HG03571 (cell line): ENCODE measurements at regions not wholly inside any gene's neighbourhood (a gene's known extent, or its start where the extent isn't known, plus 50 kb on each side); places are given as distances from the start of the nearest gene placed in this dataset.
"Not testable (repeated sequence)": the region's sequence is repeated elsewhere in the genome, so short reads cannot be mapped to it uniquely, and the experiment has no call there.

Source experiments
- ATAC-seq: cut with Tn5 transposase; IDR thresholded peaks from one replicate; pipeline ENCODE4 v1.9.1; 2021; ENCODE audit not compliant: unreplicated experiment

DNA sequence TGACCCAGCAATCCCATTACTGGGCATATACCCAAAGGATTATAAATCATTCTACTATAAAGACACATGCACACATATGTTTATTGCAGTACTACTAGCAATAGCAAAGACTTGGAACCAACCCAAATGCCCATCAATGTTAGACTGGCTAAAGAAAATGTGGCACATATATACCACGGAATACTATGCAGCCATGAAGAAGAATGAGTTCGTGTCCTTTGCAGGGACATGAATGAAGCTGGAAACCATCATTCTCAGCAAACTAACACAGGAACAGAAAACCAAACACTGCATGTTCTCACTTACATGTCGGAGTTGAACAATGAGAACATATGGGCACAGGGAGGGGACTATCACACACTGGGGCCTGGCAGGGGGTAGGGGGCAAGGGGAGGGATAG, 183.0 kb downstream of the HACE1 start:
- not testable (repeated sequence) for ATAC-seq

DNA sequence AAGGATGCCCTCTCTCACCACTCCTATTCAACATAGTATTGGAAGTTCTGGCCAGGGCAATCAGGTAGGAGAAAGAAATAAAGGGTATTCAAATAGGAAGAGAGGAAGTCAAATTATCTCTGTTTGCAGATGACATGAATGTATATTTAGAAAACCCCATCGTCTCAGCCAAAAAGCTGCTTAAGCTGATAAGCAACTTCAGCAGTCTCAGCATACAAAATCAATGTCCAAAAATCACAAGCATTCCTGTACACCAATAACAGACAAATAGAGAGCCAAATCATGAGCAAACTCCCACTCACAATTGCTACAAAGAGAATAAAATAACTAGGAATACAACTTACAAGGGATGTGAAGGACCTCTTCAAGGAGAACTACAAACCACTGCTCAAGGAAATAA, 184.6 kb downstream of the HACE1 start:
- ATAC-seq, result not testable (repeated sequence)

DNA sequence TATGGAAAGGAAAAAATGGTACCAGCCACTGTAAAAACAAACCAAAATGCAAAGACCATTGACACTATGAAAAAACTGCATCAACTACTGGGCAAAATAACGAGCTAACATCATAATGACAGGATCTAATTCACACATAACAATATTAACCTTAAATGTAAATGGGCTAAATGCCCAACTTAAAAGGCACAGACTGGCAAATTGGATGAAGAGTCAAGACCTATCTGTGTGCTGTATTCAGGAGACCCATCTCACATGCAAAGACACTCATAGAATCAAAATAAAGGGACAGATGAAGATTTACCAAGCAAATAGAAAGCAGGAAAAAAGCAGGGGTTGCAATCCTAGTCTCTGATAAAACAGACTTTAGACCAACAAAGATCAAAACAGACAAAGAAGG, 186.6 kb downstream of the HACE1 start:
- ATAC-seq, result not testable (repeated sequence)

DNA sequence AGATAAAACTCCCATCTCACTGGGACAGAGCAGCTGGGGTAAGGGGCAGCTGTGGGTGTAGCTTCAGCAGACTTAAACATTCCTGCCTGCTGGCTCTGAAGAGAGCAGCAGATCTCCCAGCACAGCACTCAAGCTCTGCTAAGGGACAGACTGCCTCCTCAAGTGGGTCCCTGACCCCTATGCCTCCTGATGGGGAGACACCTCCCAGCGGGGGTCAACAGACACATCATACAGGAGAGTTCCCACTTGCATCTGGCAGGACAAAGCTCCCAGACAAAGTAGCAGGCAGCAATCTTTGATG, 188.2 kb downstream of the HACE1 start:
- not testable (repeated sequence) for ATAC-seq

DNA sequence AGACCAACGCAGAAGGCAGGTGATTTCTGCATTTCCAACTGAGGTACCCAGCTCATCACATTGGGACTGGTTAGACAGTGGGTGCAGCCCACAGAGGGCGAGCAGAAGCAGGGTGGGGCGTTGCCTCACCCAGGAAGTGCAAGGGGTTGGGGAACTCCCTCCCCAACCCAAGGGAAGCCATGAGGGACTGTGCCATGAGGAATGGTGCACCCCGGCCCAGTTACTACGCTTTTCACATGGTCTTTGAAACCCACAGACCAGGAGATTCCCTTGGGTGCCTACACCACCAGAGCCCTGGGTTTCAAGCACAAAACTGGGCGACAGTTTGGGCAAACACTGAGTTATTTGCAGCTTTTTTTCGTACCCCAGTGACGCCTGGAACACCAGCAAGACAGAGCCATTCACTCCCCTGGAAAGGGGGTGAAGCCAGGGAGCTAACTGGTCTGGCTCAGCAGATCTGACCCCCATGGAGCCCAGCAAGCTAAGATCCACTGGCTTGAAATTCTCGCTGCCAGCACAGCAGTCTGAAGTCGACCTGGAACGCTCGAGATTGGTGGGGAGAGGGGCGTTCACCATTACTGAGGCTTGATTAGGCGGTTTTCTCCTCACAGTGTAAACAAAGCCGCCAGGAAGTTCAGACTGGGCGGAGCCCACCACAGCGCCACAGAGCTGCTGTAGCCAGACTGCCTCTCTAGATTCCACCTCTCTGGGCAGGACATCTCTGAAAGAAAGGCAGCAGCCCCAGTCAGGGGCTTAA, 188.7 kb downstream of the HACE1 start:
- ATAC-seq, result not testable (repeated sequence)

DNA sequence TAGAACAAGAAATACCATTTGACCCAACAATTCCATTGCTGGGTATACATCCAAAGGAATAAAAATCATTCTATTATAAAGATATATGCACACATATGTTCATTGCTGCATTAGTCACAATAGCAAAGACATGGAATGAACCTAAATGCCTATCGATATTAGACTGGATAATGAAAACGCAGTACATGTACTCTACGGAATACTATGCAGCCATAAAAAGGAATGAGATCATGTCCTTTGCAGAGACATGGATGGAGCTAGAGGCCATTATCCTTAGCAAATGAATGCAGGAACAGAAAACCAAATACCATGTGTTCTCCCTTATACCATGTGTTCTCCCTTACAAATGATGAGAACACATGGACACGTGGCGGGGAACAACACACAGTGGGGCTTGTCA, 190.2 kb downstream of the HACE1 start:
- ATAC-seq, result no peak

DNA sequence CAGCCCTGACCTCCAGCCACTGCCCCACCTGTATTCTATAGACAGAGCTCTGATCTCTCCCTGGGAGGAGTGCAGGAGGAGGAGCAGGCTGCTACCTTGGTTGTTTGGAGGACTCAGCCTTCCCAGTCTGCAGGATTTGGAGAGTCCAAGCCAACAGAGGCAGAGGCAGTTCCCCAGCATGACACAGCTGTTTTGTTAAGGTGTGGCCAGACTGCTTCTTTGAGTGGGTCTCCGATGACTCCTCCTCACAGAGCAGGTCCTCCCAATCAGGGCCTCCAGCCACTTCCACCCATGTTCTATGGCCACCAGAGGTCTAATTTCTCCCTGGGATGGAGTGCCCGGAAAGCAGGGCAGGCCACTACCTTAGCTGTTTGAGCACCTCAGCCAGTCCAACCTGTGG, 203.5 kb downstream of the HACE1 start:
- no peak for ATAC-seq

DNA sequence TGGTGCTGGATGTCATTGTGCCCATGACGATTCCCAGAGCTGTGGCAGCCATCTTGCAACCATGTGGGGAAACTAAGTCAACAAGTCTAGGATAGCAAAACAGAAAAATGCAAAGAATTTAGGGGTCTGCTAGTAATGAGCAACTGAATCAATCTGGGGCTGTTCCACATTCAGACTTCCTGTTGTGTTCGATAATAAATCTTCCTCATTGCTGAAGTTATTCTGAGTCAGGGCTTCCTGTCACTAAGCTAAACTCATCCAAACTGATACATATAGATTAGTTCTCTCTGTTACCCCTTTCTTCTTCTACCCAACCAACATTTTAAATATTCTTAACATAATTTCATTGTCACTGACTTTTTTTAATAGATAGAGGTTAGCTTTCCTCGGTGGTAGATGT, 205.9 kb downstream of the HACE1 start:
- no peak for ATAC-seq

DNA sequence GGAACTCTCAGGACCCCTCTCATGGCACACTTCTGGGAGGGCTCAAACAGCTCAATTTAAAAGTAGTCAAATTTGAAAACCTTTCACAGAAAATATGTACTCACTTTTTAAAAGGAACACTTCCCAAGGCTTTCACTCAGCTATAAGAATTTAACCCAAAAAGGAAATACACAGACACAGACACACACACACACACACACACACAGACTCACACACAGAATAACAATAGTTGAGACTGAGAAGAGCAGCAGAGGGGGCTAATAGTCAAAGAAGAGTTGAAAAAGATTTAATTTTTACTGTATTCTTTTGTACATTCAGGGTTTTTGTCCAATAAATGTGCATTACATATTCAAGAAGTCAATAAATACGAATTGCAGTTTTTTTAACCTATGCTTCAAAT, 211.4 kb downstream of the HACE1 start:
- no peak for ATAC-seq

DNA sequence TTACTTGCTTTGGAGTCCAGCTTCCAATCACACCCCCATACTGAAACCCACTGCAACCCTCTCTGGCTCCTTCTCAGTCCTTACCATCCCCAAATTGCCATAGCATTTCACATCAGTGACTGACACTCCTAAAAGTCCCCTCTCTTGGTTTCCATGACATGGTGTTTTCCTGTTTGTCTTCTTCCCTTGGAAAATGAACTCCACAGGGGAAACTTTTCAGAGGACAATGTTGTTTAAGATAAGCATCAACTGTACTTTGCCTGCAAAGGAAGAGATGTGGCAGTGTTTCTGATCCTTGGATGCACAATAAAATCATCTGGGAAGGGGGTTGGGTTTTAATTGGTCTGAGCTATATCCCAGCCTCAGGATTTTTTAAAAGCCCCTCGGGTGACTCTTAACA, 214.9 kb downstream of the HACE1 start:
- ATAC-seq, result no peak

DNA sequence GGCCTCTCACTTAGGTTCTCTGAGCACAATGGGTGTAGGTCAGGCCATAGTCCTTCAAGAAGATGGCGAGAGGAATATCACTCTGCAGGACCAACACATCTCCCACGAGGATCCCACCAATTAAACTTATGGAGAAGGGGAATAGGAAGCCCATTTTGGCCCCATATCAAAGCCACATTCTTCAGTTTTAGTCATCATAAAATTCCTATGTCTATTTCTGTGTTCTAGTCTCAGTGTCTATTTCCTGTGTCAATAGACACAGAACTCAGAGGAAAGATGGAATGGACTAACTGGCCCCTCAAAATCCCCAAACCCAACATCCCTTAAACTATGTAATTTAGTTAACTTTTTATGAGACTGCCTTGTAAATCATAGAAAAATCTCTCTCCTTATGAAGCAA, 216.8 kb downstream of the HACE1 start:
- ATAC-seq, result no peak

DNA sequence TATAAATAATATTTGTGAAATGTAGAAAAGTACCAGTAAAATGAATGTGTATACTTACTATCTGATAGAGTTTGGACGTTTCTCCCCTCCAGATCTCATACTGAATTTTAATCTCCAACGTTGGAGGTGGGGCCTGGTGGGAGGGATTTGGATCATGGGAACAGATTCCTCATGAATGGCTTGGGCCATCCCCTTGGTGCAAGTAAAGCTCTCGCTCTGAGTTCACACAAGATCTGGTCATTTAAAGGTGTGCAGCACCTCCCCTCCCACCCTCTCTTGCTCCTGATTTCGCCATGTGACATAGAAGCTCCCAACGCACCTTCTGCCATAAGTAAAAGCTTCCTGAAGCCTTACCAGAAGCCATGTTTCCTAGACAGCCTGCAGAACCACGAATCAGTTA, 219.0 kb downstream of the HACE1 start:
- no peak for ATAC-seq

DNA sequence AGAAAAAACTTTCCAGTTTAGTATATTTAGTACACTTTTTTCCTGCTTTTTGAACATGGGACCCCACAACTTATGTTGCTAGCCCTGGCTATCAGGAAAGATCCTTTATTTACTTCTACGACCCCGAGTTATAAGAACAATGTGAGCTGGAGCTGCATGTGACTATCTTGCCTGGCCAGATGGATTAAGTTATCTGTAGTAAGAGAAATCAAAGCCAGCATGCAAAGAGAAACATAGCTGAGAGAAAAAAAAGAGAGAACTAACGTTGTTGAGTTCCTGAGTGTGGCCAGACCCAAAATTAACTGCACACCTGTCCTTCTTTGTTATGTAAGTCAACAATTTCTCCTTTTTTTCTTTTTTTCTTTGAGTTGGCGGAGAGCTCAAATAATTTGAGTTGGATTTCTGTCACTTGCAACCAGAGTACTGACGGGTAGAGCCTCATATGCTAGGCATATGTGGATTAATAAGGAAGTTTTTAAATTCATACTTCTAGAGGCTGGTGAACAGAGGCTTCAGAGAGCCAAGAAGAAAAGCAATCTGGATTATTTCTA, 219.5 kb downstream of the HACE1 start:
- ATAC-seq, result no peak

DNA sequence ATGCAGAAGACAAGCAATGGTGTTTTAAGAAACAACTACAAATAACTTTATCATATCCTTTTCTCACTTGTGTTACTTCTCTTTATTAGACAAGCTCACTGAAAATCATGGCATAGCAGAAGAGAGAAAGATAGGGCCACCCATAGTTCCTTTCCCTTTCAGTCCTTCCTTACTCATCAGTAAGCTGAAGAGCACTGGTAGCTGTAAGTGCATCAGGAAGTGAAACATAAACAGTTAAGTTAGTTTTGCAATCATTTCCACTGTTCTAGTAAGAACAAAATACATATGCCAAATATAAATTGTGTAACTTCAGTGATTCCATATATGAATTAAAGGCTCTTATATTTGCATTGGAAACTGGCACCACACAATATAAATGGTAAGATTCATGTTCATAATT, 220.1 kb downstream of the HACE1 start:
- ATAC-seq, result peak; percentile 77

DNA sequence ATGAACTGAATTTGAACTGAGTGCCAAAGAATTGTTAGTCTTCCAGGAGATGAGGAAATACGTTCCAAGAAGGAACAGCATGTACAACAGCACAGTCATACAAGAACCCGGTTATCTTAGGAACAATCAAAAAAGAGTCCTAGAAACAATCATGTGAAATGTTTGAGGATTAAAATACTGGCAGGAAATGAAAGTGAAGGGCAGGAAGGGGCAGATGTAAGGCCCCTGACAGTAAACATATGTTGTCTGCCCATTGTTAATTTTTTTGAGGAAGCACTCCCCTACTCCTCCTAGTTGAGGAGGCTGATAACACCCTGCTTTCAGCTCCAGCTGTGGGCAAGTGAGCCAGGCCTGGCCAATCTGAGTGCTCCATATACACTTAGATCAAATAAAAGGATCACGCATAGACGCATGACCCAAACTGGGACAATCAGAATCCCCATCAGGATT, 220.9 kb downstream of the HACE1 start:
- ATAC-seq, result no peak

DNA sequence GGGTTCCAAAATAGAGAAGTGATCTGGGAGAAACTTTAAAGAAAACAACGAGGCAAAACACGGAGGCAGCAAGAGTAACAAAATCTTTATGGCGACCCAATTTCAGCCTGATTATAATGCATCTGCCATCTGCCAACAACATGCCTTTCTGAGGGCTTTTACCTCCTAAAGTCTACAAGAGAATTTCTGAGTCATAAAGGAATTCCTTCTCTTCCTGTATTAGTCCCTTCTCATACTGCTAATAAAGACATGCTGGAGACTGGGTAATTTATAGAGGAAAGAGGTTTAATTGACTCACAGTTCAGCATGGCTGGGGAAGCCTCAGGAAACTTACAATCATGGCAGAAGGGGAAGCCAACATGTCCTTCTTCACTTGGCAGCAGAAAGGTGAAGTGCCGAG, 226.6 kb downstream of the HACE1 start:
- ATAC-seq, result no peak

DNA sequence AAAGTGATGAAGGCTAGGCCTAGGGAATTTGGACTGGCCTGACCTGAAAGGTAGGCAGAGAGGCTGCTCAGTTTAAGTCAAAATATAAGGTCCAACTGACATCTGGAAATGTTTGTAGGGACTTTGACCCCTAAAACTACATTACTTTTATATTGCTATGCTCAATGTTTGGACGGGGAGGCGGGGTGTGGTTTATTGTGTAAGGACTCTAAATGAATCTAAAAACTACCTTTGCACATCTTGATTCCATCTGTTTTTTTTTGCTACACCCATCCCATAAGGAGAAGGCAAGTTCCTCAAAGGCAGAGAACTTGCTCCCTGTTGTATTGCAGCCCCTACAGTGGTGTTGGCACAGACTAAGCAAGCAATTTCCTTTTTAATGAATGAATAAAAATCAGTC, 227.1 kb downstream of the HACE1 start:
- ATAC-seq, result no peak

DNA sequence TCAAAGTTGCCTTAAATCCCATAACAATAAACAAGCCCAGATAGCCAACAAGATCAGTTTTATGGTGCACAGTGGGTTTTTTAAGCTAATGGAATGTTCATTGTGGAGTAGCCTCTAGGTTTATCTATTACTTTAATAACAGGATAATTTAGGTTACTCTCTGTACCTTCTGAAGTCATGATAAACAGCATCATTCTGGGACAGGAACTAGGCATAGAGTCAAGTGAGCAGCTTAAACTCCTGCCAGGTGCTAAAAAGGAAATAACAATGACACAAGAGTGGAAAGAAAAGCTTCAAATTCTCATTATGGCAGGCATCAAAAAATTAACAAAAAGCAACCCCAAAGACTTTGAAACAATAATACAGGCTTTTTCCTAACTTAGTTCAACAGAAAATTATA, 228.8 kb downstream of the HACE1 start:
- ATAC-seq, result no peak

DNA sequence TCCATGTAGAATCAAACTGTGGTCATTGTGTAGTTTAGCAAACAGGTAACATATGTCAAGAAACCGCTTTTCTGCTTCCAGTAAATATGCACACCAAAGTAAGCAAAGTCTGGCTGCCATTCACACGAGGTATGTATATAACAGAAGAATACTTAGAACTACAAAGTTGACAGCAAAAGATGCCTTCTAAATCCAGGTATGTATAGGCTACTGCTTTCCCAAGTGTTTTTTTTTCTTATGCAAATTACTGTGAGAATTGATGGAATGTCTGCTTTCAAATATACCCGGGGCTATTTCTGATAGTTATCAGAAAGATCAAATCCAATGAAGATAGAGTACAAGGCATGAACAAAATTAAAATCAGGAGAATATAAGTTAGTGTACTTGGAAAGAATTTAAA, 229.2 kb downstream of the HACE1 start:
- ATAC-seq, result no peak

DNA sequence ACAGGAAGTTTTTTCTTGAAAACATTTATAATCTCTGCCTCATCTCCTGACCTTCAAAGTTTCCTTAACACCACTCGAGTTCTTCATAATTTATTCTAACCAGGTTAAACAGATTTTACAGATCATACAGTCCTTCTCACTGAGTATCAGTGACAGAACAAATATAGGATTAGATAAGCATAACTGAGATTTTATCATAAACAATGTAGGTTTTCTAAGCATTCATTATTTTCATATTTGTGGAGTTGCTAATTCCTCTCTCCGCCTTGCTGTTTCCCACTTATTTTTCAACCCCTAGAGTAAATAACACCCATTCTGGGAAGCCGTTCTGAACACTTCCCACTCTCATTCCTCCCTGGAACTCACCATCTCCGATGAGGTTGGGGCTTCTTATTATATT, 229.9 kb downstream of the HACE1 start:
- no peak for ATAC-seq

DNA sequence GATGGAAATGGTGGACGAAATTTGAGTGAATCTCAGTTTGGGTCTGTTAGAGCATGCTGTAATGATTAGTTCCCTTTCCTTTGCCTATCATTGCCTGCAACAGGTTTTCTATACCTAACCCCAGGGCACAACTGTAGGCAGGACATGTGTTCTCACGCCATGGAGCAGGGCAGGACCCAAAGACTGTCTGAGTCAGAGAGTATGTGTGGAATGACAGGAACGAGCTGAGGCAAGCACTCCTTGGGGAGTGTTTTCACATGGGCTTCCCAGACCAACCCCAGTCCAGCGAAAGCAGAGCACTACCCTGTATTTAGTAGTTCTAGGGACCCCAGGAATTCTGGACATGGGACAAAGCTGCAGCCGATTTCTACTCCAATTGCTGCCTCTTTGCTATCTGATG, 234.2 kb downstream of the HACE1 start:
- no peak for ATAC-seq

DNA sequence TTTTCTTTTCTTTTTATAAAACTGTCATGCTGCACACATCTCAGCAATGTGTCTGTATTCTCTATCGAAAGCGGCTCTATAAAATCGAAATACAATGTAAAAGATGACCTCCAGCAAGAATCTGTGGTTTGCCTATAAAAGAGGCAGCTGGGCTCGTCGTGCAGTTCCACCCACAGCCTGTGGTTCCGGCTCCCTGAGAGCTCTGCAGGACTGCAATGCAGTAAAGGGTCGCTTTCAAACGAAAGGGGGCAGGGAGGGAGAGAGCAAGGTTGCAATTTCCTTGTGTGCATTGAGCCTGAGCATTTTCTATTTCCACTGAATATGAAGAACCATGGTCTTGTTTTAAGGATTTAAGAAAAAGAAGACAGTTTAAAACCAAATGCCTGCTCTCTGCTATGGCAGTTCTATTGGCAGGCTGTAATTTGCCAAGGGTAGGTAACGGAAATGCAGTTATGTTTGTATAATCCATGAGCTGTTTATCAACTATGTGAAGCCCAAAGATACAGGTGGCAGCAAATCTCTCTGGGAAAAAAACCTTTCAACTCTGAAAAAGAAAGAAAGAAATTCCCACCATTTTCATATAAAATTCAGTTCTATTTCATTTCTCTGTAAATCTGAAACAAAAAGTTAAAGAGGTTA, 236.5 kb downstream of the HACE1 start:
- ATAC-seq, result no peak

DNA sequence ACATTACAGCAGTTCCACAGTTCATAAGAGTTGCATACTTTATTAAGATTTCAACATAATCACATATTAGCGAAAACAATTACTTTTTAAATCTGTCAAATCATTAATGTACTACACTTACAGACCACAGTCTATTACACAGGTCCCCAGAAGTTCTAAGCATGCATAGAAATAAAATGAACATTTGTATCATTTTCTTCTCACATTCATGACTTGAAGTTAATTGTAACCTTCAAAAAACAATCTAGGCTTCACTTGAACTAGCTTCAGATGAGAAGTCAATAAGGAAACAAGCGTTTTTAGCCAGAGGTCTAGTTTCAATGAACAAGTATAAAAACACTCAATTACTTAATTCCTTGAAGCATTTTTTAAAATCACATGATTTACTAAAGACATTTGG, 238.3 kb downstream of the HACE1 start:
- no peak for ATAC-seq
